Superior temporal gyrus (tissue), 1 donor: ENCODE measurements at regions not wholly inside any gene's neighbourhood (a gene's known extent, or its start where the extent isn't known, plus 50 kb on each side); places are given as distances from the start of the nearest gene placed in this dataset.
"Not testable (repeated sequence)": the region's sequence is repeated elsewhere in the genome, so short reads cannot be mapped to it uniquely, and the experiment has no call there.

Source experiments
- DNase-seq: peaks from one replicate; pipeline ENCODE4 v3.0.0-alpha.2; 2016; ENCODE audit errors: extremely low spot score

DNA sequence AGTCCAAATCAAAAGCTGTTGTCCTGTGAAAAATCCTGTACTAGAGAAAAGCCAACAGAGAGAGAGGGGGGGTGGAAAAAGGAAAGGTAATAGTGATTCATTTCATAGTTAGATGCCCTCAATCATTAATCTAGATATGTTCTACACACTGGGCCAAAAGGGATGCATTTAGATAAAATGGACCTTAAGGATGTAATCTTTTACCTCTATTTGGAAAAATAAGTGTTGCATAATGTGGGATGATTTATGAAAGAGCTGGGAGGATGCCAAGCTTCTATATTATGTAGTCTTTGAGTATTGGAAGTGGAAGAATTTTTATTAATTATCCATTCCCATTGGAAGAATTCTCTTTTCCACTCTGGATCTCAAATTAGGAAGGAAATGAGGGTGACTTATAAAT lies 480.5 kb upstream of the ZEB2 start:
- no peak for DNase-seq

DNA sequence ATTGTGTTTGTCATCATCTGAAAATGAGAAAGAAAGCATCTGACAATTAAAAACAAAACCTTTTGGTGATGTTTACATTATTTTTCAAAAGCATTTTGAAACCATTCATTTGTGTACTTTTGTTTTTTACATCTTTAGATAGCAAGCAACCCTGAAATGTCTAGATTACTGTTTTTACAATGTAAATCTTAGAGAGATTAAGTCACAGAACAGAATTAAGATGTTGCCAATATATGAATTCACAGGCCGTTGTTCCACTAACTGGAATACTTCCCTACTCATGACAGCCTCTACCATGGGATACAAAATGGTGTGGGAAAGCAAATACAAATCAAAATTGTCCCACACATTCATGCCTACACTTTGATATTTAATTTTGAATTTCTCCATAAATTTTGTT lies 480.0 kb upstream of the ZEB2 start:
- DNase-seq, result no peak

DNA sequence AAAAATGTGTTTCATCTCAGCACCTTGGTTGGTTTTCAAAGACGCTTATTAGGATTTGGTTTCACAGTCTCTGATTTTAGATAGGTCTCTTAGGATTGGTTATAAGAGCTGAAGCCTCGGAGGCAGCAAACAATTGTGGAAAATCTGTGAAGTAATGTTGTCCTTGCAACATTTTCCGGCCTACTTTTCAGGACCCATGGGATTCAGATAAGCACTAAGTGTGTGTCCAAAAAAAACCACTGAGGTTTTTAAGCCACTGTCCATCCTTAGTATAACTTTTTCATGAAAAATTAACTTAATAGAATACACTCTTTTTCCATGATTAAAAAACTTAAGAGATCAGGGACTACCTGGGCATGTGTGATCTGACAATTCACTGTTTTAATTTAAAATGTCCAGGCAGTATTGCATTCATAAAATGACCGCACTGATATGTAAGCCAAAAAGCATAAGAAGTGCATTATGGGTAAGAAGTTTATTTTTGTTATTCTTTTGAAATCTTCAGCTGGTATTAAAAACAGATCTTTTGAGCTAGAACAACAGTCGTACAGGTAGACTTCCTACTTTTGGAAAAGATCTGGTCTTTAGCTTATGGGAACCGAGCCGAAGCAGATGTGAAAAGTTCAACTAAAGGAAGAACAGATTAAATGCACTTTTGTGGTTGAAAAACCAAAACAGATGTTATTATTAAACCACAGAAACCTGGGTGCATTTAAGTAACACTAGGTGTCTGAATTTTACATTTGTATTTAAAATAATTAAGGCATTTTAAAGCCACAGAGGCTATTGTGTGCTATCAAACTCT lies 479.4 kb upstream of the ZEB2 start:
- DNase-seq, result no peak

DNA sequence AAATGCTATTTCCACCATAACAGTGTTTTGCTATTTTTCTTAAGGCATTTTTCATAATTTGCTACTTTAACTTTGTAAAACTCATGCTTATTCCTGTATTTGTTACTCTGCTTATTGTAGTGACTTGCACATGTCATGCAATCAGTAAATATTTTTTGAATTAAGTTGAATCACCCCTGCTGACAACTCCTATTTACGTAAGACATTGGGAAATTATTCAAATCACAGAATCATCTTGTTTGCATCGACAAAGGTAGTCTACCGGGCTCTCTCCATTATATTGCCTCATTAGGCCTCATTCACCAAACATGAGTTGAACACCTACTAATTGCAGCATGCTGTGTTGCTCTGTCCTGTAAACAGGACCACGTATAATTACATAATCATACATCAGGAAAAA lies 478.5 kb upstream of the ZEB2 start:
- DNase-seq, result no peak

DNA sequence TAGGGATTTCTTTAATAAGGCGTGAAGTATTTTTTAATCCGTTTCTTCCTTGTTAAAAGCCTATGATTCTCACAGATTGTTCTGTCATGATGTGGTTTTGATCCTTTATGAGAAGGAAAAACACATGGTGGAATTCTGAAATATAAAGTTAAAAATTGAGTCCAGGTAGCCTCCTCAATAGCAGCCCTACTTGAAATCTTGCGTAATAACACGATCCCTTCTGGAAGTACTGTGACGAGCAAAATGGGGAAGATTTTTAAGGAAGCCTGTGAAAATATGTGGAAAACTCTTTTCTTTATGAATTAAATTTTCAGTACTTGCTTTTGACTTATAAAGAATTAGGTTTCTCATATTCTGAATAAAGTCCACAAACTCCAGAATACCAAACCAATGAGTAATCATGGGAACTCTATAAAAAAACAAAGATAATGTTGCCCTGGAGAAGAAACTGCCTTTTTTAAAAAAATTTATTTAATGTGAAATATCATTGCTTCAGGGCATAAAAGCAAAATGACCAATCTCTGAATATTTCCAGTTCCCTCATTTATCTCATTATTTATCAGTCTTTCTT lies 476.4 kb upstream of the ZEB2 start:
- DNase-seq, result no peak

DNA sequence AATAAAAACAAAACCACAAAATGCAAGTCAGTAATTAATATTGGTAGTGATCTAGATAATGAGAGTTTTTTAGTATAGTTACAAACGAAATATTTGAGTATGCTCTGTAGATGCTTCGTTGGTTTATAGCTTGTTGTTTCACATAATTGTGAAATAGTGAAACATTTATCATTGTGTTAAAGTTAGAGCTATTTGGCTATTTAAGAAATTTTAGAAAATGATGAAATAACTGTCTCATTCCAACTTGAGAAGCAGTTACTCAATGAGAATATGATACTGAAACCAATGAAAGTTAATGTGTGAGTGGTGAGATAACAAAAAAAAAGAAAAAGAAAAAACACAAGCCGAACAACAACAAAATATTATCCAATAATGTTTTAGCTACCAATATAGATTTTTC lies 475.6 kb upstream of the ZEB2 start:
- no peak for DNase-seq

DNA sequence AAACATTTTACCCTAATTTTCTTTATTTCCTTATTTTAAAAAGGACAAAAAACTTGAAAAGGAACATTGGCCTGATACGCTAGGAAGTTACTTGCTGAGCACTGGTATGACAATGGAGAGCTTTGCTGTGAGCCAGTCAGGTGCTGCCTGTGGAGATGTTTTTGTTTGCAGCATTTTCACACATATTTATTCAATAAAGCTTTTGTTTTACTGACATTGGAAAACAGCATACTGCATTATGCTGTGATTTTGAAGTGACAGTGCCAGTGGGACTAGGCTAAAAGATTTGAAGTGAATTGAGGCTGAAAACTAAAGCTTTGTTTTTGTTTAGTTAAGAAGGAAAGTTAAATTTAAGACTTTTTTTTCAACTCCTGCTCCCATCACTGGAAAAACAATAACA lies 470.7 kb upstream of the ZEB2 start:
- DNase-seq, result peak; percentile 78

DNA sequence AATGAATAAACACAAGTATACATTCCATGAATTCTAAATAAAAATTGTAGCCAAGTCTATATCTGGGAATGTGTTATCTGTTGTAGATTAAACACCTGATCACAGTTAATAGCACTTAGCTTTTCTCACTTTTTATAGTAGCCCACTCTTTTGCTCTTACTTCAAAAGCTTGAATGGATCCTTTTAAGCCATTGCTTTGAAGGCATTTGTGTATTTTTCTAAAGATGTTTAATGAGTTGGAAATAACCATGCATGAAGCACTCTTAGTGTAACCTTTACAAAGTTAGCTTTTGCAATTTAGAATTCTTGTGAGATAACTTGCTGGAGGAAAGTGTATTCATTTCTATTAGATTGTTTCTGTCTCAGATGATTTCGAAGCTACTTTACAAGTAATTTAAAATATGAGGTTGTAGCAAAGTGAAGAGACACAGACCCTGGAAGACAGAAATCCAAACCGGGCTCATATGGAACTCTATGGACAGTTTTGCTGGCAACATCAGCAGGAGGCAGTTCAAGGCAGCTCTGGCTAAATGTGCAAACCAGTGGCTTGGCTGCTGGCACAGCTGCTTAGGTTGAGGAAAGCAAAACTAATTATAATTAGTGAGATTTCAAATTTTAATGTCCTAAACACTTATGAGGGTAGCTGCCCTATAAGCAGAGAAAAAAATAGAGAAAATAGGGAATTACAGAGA lies 469.8 kb upstream of the ZEB2 start:
- peak; percentile 57 for DNase-seq

DNA sequence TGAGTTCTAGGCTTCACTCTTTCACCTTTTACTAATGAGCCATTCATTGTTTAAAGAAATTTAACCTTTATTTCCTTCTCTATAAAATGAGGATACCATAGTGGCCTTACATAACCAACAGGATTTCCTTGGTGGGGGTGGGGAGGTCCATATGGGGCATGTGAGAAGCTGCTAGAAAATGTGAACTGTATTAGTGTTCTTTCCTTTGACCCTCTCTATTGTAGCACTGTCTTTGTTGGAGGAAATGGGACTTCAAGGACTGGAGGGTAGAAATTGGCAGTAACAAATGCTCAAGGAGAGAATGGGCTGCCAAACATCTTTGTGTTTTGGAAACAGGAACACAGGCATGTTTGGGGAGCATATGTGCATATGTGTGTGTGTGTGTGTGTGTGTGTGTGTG lies 468.7 kb upstream of the ZEB2 start:
- no peak for DNase-seq

DNA sequence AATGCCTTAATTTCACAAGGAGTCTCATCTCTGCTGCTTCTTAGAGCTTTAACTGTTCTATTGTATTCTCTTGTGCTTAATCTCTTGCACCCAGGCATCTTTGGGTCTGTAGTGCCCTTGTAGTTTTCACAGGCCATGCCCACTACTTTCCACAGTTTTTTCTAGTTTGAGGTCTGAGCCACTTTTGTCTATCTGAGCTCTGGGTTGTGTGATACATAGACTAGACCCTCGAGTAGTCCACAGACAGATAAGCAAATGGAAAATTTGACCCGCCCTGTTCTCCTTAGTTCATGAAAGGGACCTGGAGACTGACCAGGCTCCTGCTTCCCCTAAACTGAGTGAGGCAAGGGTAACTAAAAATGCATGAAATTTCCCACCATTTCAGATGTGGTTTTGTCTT lies 466.8 kb upstream of the ZEB2 start:
- DNase-seq, result no peak

DNA sequence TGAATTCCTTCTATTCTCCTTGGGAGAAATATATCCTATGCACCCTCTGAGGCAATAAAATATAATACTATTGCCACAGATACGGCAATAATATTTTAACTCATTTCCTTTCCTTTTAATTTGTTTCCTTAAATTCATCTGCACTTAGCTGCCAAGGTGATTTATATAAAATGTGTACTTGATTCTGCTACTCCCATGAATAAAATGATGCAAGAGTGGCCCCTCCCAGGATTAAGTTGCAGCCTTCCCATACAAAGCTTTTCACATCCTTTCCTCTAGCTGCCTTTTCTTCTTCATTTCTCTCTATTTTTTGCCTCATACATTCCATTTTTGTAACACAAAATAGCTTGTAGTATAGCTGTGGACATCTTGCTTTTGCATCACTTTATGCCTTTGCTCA lies 464.1 kb upstream of the ZEB2 start:
- no peak for DNase-seq

DNA sequence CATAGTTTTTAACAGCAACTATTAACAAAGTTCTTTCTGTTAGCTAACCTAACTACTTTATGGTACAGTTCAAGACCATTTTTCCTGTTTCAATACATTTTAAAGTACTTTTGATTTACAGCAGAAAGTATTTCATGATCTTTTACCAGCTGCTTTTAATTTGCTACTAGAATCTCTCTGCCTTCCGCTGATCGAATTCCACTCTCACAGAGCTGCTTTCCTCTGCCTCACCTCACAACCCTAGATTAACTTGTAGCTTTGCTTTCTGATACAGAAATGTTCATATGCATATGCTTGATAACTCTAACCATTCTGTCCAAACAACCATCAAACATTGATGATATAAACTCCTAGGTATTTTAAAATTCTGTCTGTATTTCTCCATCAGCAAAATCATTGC lies 463.2 kb upstream of the ZEB2 start:
- DNase-seq, result no peak

DNA sequence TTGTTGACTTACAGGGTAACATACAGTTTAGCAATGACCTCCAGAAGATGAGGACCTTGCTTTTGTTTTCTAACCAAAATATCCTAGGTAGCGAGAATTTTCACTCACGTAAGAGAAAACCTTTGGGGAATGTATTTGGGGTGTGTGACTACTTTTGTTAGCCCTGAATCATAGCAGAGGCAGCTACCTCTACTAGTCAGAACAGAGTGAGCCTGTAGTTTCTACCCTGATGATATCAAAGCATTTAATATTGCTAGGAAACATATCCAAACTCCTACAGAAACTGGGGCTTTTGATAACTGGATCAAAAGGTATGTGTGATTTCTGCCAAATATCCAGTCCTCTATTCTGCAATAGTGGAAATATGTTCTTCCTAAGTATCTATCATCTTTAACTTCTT lies 462.6 kb upstream of the ZEB2 start:
- DNase-seq, result no peak

DNA sequence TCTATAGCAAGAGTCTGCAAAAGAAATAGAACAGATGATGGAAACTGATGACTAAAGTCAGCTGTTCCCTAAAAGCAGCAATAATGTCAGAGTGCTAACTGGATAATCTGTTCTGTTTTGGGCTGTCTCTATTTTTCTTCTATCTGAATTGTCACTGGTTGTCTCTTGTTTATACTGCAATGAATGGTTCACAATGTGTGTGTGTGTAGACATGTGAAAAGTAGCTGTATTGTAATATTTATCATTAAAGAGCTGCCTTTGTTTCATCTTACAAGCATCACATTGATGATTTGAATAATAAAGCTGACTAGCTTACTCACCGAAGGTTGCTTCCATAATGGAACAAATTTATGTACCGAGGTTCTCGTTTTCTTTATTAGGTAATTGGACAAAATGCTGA lies 456.0 kb upstream of the ZEB2 start:
- DNase-seq, result peak; percentile 94

DNA sequence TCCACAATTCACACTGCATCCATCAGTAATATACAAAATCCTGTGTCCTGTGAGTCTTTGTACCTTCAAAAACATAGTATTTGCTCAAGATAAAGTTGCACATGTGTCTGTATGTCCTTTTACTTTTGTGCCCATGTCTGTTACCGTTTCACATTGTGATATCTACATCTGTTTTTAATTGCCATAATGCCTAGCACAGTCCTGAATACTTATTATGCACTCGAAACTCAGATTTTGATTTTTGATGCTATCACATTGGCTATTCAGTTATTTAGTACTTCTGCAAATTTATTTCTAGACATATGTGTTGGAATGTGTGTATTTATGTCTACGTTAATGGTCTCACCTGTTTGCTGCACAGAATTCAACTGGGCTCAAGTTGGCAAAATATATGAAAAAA lies 452.8 kb upstream of the ZEB2 start:
- DNase-seq, result no peak

DNA sequence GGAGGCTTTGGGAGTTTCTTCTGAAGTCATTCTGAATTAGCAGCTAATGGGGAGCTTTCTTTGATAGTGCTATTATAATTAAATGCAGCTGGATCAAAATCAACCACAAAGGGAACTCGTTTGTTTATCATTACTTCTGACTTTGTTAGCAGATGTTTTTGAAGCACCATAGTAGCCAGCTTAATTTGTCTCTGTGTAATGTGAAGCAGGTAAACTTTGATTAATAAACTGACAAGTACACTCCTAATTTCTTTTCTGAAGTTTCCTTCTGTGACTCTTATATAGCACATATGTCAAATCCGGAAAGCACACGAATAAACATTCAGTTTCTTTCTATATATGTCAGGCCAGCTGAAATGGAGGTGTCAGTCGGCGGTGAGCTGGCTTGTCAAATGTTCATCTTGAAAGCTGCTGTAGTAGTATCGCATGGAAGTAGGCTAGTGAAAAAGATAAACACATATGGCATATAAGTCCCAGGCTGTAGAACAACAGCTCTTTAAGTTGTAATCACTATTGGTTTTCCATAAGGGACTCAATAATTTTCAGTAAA lies 451.9 kb upstream of the ZEB2 start:
- DNase-seq, result no peak

DNA sequence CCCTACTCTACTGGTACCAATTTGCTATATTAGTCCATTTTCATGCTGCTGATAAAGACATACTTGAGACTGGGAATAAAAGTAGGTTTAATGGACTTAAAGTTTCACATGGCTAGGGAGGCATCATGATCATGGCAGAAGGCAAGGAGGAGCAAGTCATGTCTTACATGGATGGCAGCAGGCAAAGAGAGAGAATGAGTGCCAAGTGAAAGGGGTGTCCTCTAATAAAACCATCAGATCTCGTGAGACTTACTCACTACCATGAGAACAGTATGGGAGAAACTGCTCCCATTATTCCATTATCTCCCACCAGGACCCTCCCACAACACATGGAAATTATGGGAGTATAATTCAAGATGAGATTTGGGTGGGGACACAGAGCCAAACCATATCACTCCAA lies 450.5 kb upstream of the ZEB2 start:
- DNase-seq, result not testable (repeated sequence)

DNA sequence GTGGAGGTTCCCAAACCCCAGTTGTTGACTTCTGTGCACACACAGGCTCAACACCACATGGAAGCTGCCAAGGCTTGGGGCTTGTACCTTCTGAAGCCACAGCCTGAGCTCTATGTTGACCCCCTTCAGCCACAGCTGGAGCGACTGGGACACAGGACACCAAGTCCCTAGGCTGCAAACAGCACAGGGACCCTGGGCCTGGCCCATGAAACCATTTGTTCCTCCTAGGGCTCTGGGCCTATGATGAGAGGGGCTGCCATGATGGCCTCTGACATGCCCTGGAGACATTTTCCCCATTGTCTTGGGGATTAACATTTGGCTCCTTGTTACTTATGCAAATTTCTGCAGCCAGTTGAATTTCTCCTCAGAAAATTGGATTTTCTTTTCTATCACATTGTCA lies 449.6 kb upstream of the ZEB2 start:
- not testable (repeated sequence) for DNase-seq

DNA sequence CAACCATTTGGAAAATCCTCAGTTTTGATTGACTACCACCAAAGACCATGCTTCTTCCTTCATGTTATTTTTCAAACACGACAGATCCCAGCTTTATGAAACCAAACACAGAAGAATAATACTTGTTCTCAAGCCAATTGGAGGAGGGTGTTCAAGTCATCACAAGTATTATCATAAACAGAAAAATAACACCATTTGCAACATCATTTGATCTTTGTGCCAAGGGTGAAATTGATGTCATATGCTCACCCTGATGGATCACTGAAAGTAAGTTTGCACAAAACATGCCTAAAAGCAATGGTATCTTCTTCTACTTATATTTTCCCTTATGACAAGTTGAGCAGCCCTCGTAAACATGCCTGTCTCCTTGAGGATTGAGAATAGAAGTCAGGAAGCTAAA lies 448.0 kb upstream of the ZEB2 start:
- no peak for DNase-seq

DNA sequence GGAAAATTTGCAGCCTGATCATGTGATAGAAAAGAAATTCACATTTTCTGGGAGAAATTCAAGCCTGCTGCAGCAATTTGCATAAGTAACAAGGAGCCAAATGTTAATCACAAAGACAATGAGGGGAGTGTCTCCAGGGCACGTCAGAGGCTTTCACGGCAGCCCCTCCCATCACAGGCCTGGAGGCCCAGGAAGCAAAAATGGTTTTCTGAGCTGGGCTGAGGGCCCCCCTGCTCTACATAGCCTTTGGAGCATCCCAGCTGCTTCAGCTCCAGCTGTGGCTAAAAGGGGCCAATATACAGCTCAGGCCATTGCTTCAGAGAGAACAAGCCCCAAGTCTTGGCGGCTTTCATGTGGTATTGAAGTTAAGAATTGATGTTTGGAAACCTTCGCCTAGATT lies 445.3 kb upstream of the ZEB2 start:
- no peak for DNase-seq

DNA sequence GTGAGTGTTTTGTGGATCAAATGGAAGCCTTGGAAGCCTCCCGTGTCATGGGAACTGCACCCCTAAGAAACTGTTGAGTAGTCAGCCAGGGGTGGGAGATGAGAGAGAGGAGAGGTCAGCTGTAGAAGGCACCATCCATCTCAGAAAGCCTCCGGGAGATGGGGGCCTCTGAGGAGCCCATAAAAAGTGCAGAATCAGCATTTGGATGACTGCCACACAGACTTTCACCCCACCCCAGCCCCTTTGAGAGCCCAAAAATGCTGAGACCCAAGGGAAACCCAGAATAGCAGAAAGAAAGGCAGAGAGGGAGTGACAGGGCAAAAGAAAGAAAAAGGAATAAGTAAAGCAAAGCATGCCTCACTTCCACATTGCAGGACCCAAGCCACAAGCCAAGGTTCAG lies 443.1 kb upstream of the ZEB2 start:
- DNase-seq, result no peak

DNA sequence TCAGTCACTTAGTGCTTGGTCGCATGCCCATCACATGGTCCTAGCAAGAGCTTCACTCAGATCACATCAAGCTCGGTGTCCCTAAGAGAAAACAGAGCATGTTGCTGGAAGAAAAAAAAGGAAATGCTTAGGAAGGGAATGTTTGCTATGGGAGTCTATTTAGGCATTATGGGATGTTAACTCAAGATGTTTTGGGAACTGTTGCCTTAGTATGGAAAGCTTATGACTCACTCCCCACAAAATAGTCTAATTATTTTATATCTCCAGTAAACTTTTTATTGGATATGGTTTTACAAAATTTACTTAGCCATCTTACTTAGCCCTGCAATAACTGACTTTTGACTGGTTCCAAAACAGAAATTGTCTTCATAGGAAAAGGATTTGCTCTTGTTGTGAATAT lies 439.5 kb upstream of the ZEB2 start:
- DNase-seq, result no peak
